ENCODE measurements at regions not wholly inside any gene's neighbourhood (a gene's known extent, or its start where the extent isn't known, plus 50 kb on each side); places are given as distances from the start of the nearest gene placed in this dataset.

DNA sequence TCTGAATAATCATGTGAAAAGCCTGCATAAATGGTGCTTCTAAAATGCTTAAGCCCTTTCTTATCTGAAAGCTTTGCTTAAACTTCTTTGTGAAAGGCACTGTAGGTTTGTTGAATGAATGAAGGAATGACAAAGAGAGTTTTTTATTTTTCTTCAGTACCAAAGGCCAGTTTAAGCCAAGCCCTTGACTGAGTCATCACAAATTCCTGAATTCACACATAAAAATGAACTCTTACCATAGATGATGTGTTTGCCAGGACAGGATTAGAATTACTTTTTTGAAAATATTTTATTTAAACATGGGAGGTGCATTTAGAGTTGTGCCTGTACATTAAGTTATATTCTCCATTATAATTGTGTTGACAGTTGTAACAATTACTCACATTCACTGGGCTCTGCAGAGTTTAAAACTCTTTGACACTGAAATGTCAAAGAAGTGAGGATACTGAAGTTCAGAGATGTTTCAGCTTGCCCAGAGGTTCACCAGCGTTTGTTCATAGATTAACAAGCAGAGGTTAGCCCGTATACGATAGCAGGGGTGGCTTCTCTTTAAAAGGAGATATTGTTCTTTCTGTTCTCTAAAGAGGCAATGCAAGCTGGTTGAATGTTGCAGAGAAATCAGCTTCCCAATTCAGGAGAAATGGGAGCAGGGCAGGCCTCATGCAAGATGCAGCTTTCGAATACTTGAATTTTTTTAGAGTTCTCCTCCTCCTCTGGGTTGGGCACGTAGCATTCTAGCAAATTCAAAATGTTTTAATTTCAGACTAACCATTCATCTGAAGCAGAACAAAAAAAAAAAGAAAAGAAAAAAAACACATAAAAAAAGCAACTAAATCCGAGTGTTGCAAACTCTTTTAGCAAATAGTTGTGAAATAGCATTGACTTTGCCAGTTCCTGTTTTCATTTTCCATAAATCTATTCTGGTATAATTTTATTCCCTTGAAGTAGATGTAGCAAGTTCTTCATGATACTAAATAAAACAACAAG, 358.7 kb upstream of the KLF4 start:
- Histone ChIP-seq H4K20me1 (ENCODE audit: insufficient read depth) (no peaks in the 10 kb centered on the region), H3K4me2 (no peak overlapping the region), H3K79me2 (ENCODE audit: insufficient read depth, low read depth) (no peaks in the 10 kb centered on the region), H3K27me3 (ENCODE audit: insufficient read depth, low read depth) (no peaks in the 10 kb centered on the region), H3K4me3 (IDR thresholded peaks at IDR 0.05; ENCODE audit: insufficient read depth, low read depth, low read length) (no peak overlapping the region), H2AFZ (ENCODE audit: low read depth) (no peak overlapping the region), H3K4me1 (ENCODE audit: low read depth, poor library complexity, severe bottlenecking) (no peaks in the 10 kb centered on the region), H3K9ac (no peak overlapping the region), H3K36me3 (ENCODE audit: insufficient read depth) (no peaks in the 10 kb centered on the region), H3K27ac (no peak overlapping the region)
- no peak for TF ChIP-seq CTCF (conservative IDR thresholded peaks at IDR 0.05; ENCODE audit: low read depth, low read length)

DNA sequence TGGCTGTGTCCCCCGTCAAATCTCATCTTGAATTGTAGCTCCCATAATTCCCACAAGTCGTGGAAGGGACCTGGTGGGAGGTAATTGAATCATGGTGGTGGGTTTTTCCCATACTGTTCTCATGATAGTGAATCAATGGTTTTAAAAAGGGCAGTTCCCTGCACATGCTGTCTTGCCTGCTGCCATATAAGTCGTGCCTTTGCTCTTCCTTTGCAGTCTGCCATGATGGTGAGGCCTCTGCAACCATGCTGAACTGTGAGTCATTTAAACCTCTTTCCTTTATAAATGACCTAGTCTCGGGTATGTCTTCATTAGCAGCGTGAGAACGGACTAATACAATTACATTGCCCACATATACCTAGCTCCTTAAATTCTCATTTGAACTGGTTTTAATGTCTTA, 353.0 kb upstream of the KLF4 start:
- Histone ChIP-seq H2AFZ (ENCODE audit: low read depth) (no peak overlapping the region), H3K27me3 (ENCODE audit: insufficient read depth, low read depth) (no peaks in the 10 kb centered on the region), H3K27ac (no peak overlapping the region), H4K20me1 (ENCODE audit: insufficient read depth) (no peaks in the 10 kb centered on the region), H3K4me3 (IDR thresholded peaks at IDR 0.05; ENCODE audit: insufficient read depth, low read depth, low read length) (no peak overlapping the region), H3K36me3 (ENCODE audit: insufficient read depth) (no peaks in the 10 kb centered on the region), H3K79me2 (ENCODE audit: insufficient read depth, low read depth) (no peaks in the 10 kb centered on the region), H3K9ac (no peak overlapping the region), H3K4me2 (no peak overlapping the region), H3K4me1 (ENCODE audit: low read depth, poor library complexity, severe bottlenecking) (no peaks in the 10 kb centered on the region)
- no peak for TF ChIP-seq CTCF (conservative IDR thresholded peaks at IDR 0.05; ENCODE audit: low read depth, low read length)

DNA sequence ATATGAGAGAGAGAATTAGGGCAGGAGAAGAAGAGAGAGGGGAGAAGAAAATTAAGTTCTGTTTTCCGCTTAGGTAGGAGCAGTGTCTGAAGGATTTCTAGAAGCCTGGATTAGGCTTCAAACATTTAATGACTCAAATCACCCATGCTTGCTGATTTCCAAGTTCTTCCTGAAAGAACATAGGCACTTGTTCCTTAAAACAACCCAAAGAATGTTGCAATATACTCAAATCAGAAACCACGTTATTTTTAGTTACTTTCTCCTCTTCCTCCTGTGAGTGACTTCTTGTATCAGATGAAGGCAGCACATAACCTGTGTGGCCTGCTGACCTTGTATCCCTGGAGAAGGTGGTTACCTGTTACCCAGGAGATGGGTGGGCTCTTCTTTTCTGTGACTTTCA, 351.5 kb upstream of the KLF4 start:
- Histone ChIP-seq H3K4me3 (IDR thresholded peaks at IDR 0.05; ENCODE audit: insufficient read depth, low read depth, low read length) (no peak overlapping the region), H3K79me2 (ENCODE audit: insufficient read depth, low read depth) (no peaks in the 10 kb centered on the region), H2AFZ (ENCODE audit: low read depth) (no peak overlapping the region), H3K27me3 (ENCODE audit: insufficient read depth, low read depth) (no peaks in the 10 kb centered on the region), H3K4me1 (ENCODE audit: low read depth, poor library complexity, severe bottlenecking) (no peaks in the 10 kb centered on the region), H3K4me2 (no peak overlapping the region), H4K20me1 (ENCODE audit: insufficient read depth) (no peaks in the 10 kb centered on the region), H3K9ac (no peak overlapping the region), H3K27ac (no peak overlapping the region), H3K36me3 (ENCODE audit: insufficient read depth) (no peaks in the 10 kb centered on the region)
- no peak for TF ChIP-seq CTCF (conservative IDR thresholded peaks at IDR 0.05; ENCODE audit: low read depth, low read length)

GRCh38 chr9:107839371-107839770, 349.8 kb upstream of the KLF4 start:
- Histone ChIP-seq H3K9ac (no peak overlapping the region), H3K79me2 (ENCODE audit: insufficient read depth, low read depth) (no peaks in the 10 kb centered on the region), H4K20me1 (ENCODE audit: insufficient read depth) (no peaks in the 10 kb centered on the region), H3K27ac (no peak overlapping the region), H3K4me1 (ENCODE audit: low read depth, poor library complexity, severe bottlenecking) (no peaks in the 10 kb centered on the region), H3K27me3 (ENCODE audit: insufficient read depth, low read depth) (no peaks in the 10 kb centered on the region), H3K4me3 (IDR thresholded peaks at IDR 0.05; ENCODE audit: insufficient read depth, low read depth, low read length) (no peak overlapping the region), H2AFZ (ENCODE audit: low read depth) (no peak overlapping the region), H3K4me2 (no peak overlapping the region), H3K36me3 (ENCODE audit: insufficient read depth) (no peaks in the 10 kb centered on the region)
- no peak for TF ChIP-seq CTCF (conservative IDR thresholded peaks at IDR 0.05; ENCODE audit: low read depth, low read length)

All from KMS-11 (cell line).